Hindlimb muscle (tissue), 1 donor: ENCODE measurements at regions not wholly inside any gene's neighbourhood (a gene's known extent, or its start where the extent isn't known, plus 50 kb on each side); places are given as distances from the start of the nearest gene placed in this dataset.
A peak's percentile ranks its signal among the peaks of the same experiment; 100 is the strongest.
"Not testable (repeated sequence)": the region's sequence is repeated elsewhere in the genome, so short reads cannot be mapped to it uniquely, and the experiment has no call there.

ENCODE experiments used
- DNase-seq: peaks from one replicate; pipeline ENCODE4 v3.0.0-alpha.2; 2013

DNA sequence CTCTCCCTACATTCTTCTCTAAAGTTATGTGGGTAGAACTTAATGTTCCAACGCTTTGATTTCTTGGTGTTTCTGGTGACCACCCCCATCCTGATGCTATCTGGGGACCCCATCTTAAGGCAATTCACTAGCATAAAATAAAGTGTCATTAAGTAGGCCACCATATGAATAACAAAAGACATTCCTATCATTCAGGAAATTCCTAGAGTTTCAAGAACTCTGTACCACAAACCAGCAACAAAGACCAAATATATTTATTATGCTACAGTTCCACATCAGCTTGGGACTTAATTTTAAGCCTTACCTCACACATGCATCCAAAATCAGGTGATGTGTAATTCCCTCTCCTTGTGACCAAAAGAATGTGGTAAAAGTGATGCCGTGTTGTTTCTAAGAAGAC is 254.6 kb upstream of the LRRC4C start:
- DNase-seq, result no peak

- no peak for DNase-seq
Observed at GRCh38 chr11:41716862-41717261, 257.4 kb upstream of the LRRC4C start.

GRCh38 chr11:41720761-41721160 is 261.3 kb upstream of the LRRC4C start:
- DNase-seq, result no peak

- DNase-seq, result not testable (repeated sequence)
Observed at GRCh38 chr11:41728161-41728560, 268.7 kb upstream of the LRRC4C start.

DNA sequence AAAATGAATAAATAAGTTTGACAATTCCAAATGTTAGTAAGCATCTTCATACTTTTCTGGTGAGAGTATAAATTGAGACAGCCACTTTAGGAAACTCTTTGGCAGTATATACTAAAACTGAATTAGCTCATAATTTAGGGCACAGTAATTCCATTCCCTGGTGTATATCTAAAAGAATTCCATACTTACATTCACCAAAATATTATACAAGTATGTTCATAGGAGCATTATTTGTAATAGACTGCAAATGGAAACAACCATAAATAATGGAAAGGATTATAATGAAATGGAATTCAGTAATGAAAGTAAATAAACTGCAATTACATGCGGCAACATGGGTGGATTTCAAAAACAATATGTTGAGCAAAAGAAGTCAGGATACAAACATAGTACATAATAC is 315.8 kb upstream of the LRRC4C start:
- peak; percentile 11 for DNase-seq

DNA sequence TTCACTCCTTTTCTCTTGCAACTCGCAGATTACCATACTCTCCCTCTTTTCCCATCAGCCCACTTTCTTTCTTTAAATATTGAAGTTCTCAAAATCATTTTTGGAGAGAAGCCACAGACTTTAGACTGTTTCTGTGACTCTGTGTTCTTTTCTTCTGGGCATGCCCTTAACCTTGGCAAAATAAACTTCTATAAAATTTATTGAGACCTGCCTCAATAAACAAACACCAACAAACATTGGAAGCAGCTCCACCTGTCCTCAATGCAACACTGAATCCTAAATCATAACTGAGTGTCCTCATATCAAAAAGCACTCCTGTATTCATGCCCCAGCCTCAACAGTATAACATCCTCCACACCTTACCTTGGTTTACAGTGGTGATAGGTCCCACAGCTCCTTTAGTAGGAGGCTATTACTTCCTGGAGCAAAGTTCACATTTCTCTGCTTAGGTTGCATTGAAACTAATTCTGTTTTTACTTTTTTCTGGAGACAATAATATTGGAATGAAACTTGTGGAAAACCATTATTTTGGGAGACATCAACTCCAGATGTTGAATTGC is 320.0 kb upstream of the LRRC4C start:
- no peak for DNase-seq

- DNase-seq, result no peak
Observed at GRCh38 chr11:41781441-41781840, 322.0 kb upstream of the LRRC4C start.

GRCh38 chr11:41784513-41785335 is 325.3 kb upstream of the LRRC4C start:
- DNase-seq, result no peak

- DNase-seq, result no peak
Observed at GRCh38 chr11:41786087-41786486, 326.6 kb upstream of the LRRC4C start.

DNA sequence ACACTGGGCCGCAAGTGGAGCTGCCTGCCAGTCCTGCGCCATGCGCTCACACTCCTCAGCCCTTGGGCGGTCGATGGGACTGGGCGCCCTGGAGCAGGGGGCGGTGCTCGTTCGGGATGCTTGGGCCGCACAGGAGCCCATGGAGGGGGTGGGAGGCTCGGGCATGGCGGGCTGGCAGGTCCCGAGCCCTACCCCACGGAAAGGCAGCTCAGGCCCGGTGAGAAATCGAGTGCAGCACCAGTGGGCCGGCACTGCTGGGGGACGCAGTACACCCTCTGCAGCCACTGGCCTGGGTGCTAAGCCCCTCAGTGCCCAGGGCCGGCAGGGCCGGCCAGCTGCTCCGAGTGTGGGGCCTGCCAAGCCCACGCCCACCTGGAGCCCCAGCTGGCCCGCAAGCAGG is 328.7 kb upstream of the LRRC4C start:
- no peak for DNase-seq

DNA sequence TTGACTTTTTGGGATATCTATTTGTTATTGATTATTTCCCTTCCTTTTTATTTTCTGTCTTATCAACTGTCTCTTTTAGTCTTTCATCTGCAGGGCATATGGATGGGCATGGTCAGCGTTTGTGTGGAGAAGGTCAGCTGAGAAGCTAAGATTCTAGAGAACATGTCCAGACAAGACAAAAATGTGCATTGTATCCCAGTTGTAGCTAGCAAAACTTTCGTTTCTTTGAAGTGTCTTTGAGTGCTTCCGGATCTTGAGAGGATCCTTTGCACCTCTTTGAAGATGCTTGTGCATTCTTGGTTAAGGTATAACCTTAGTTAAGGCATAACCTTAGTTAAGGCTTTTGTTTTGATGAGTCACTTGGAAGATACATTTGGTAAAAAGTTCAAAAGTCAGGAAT is 329.9 kb upstream of the LRRC4C start:
- no peak for DNase-seq

- DNase-seq, result no peak
Observed at GRCh38 chr11:41795004-41795403, 335.6 kb upstream of the LRRC4C start.

DNA sequence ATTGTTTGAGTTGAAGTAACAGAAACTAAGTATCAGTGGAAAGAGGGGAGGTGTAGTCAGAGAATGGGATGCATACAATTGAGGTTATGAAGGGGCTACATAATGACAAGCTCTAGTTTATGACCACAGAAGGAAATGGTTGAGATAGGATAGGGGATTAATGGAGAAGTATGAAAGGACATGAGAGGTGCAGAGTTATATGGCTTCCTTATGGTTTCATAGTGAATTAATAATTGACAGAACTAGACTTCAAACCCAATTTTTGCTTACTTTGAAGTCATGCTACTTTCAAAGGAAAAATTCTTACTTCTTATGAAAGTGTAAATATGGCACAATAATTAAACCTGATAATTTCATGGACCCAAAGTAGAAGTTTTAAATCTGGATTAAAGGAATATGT is 340.3 kb upstream of the LRRC4C start:
- DNase-seq, result no peak

- no peak for DNase-seq
Observed at GRCh38 chr11:41803895-41804294, 344.4 kb upstream of the LRRC4C start.

GRCh38 chr11:41816396-41816795 is 356.9 kb upstream of the LRRC4C start:
- DNase-seq, result no peak

- DNase-seq, result not testable (repeated sequence)
Observed at GRCh38 chr11:41824287-41824686, 364.8 kb upstream of the LRRC4C start.

GRCh38 chr11:41826085-41826484 is 366.6 kb upstream of the LRRC4C start:
- no peak for DNase-seq

DNA sequence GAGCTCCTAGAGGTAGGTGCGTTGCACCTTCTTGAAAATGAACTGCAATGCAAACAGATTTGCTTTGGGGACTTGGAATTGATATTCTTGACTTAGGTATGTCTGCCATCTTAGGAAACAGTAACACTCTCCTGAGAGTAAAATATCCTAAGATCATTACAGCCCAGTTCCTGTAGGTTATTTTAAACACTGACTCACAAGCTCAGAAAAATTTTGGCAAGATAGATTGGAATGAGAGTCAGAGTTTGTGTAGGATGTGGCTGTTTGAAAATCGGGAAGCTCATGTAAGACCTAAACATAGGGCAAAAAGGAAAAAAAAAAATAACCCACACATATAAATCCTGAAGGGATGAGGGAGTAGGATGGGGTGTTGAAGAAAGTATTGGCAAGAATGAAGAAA is 377.0 kb upstream of the LRRC4C start:
- DNase-seq, result no peak

DNA sequence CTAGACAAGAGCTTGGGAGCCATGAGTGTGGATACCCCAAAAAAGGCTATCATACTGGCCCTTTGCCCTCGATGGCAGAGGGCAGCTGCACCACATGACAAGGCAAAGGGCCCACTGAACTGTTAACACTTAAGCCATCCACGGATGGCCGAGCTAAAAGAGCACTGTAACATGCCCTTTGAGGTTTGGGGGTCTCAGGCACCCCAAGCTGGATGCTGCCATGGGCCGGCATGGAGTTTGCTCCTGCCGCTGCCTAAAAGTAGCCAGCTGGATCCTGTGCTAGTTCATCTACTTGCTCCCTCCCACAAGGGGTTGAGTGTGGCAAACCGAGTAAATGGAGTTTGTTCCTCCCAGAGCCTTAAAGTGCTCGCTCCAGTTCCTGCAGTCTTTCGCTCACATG is 383.2 kb upstream of the LRRC4C start:
- no peak for DNase-seq

GRCh38 chr11:41845066-41845465 is 385.6 kb upstream of the LRRC4C start:
- DNase-seq, result no peak

- no peak for DNase-seq
Observed at GRCh38 chr11:41848349-41848748, 388.9 kb upstream of the LRRC4C start.

GRCh38 chr11:41849250-41849649 is 389.8 kb upstream of the LRRC4C start:
- no peak for DNase-seq

GRCh38 chr11:41851743-41852142 is 392.3 kb upstream of the LRRC4C start:
- no peak for DNase-seq

DNA sequence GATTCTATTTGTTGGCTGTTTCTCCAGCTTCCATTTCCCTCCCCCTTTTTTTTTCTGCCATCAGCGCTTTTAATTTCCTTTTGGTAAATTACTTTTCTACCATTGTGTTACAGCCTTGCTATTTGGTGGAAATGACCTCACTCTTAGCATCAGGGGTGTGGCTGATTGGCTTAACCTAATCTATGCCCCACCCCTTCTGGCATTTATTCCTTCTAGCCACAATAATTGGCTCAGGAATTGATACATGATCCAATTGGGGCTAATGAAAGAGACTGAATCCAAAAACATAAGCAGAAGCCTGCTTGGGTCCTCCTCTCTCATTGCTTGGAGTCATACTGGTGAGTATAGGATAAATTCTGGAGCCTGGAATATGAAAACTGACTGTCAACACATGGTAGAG is 402.4 kb upstream of the LRRC4C start:
- no peak for DNase-seq

- DNase-seq, result no peak
Observed at GRCh38 chr11:41866525-41866924, 407.1 kb upstream of the LRRC4C start.
